ENCODE measurements at regions not wholly inside any gene's neighbourhood (a gene's known extent, or its start where the extent isn't known, plus 50 kb on each side); places are given as distances from the start of the nearest gene placed in this dataset.

DNA sequence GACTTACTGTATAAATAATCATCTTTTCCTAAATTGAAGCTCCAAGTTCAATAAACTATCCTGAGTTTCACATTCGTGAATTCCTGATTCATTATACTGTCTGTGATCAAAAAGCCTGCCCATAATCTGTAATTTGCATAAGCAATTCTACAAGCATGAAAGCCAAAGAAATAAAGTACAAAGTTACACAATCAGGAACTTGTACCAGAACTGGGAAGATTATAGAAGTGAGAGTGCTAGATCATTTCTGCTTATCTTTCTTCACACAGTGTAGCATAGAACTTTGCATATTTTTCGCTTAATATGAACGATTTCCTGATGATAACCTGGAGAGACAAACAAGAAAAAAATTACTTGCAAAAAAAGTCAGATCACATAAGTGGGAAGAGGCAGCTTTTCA, 308.2 kb downstream of the C12orf50 start:
- Histone ChIP-seq H3K79me2 (ENCODE audit: control insufficient read depth, insufficient read depth, low read length) (no peaks in the 10 kb centered on the region), H4K20me1 (ENCODE audit: control insufficient read depth, insufficient read depth, low read length, poor library complexity, severe bottlenecking) (no peaks in the 10 kb centered on the region), H3K27me3 (replicated peaks in 1 of 4; ENCODE audit: control extremely low read depth in 1 of 4, control insufficient read depth in 3 of 4, insufficient read depth in 4 of 4, low read length in 3 of 4) (no peaks in the 10 kb centered on the region), H3K36me3 (replicated peaks in 1 of 2; ENCODE audit: control extremely low read depth in 1 of 2, control insufficient read depth in 1 of 2, extremely low read depth in 1 of 2, insufficient read depth in 2 of 2, low read length in 1 of 2) (no peaks in the 10 kb centered on the region), H3K9ac (ENCODE audit: low read length) (no peak overlapping the region), H3K9me3 (ENCODE audit: control extremely low read depth in 1 of 3, control insufficient read depth in 2 of 3, insufficient read depth in 1 of 3, low read length in 2 of 3) (no peaks in the 10 kb centered on the region), H3K27ac (ENCODE audit: low read length in 2 of 2) (no peak overlapping the region), H3K4me1 (ENCODE audit: control insufficient read depth in 2 of 2, insufficient read depth in 2 of 2, low read length in 2 of 2) (no peaks in the 10 kb centered on the region), H3K4me3 (ENCODE audit: control extremely low read depth in 1 of 5, extremely low read depth in 1 of 5, insufficient read depth in 1 of 5, low read depth in 2 of 5, low read length in 4 of 5) (no peak overlapping the region), H2AFZ (ENCODE audit: insufficient read depth, low read depth, low read length, poor library complexity, severe bottlenecking) (no peak overlapping the region), H3K4me2 (replicated peaks; ENCODE audit: low read depth, low read length, poor library complexity, severe bottlenecking) (no peak overlapping the region)
- Mint-ChIP-seq H3K9me3 (ENCODE audit: insufficient read depth) (peaks cover 3% of the 10 kb centered on the region), H3K27me3 (no peaks in the 10 kb centered on the region), H3K4me3 (no peak overlapping the region), H3K27ac (no peak overlapping the region), H3K4me1 (no peaks in the 10 kb centered on the region)
- DNase-seq: no peak
- ATAC-seq (ENCODE audit: low read depth): no peak
- no peak for TF ChIP-seq EZH2 (IDR thresholded peaks at IDR 0.05; ENCODE audit: borderline replicate concordance, insufficient read depth, low read depth, low read length, poor library complexity, severe bottlenecking)
- TF ChIP-seq, protein P1, sequence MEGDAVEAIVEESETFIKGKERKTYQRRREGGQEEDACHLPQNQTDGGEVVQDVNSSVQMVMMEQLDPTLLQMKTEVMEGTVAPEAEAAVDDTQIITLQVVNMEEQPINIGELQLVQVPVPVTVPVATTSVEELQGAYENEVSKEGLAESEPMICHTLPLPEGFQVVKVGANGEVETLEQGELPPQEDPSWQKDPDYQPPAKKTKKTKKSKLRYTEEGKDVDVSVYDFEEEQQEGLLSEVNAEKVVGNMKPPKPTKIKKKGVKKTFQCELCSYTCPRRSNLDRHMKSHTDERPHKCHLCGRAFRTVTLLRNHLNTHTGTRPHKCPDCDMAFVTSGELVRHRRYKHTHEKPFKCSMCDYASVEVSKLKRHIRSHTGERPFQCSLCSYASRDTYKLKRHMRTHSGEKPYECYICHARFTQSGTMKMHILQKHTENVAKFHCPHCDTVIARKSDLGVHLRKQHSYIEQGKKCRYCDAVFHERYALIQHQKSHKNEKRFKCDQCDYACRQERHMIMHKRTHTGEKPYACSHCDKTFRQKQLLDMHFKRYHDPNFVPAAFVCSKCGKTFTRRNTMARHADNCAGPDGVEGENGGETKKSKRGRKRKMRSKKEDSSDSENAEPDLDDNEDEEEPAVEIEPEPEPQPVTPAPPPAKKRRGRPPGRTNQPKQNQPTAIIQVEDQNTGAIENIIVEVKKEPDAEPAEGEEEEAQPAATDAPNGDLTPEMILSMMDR (IDR thresholded peaks at IDR 0.05): no peak
- WGBS (ENCODE audit: insufficient coverage): 83% methylated on average over 1 of the region's 3 CpGs
- ChIA-PET POLR2A (no interaction called here), CTCF (no interaction called here)
- intact Hi-C loops (cut with micrococcal nuclease): no loop called here

- intact Hi-C loops (cut with micrococcal nuclease): no loop called here
- DNase-seq (no peak), ATAC-seq (ENCODE audit: low read depth) (no peak)
- H3K9me3 ChIP-seq (ENCODE audit: control extremely low read depth in 1 of 3, control insufficient read depth in 2 of 3, insufficient read depth in 1 of 3, low read length in 2 of 3): no peaks in the 10 kb centered on the region
- no peaks in the 10 kb centered on the region for H3K27me3 Mint-ChIP-seq
- H3K4me1 Mint-ChIP-seq: no peaks in the 10 kb centered on the region
- no peaks in the 10 kb centered on the region for H3K36me3 ChIP-seq (replicated peaks in 1 of 2; ENCODE audit: control extremely low read depth in 1 of 2, control insufficient read depth in 1 of 2, extremely low read depth in 1 of 2, insufficient read depth in 2 of 2, low read length in 1 of 2)
- no peak overlapping the region for H2AFZ ChIP-seq (ENCODE audit: insufficient read depth, low read depth, low read length, poor library complexity, severe bottlenecking)
- ChIA-PET POLR2A (no interaction called here), CTCF (interaction anchor here (0.6 kb wide), 1 partner anchor 19 kb away, joined by 3 read pairs; no protein-coding TSS in a partner anchor)
- no peaks in the 10 kb centered on the region for H3K4me1 ChIP-seq (ENCODE audit: control insufficient read depth in 2 of 2, insufficient read depth in 2 of 2, low read length in 2 of 2)
- 90% methylated on average over 4 of the region's 5 CpGs for WGBS (ENCODE audit: insufficient coverage)
- H3K79me2 ChIP-seq (ENCODE audit: control insufficient read depth, insufficient read depth, low read length): no peaks in the 10 kb centered on the region
- no peak overlapping the region for H3K4me3 Mint-ChIP-seq
- H3K27ac Mint-ChIP-seq: no peak overlapping the region
- H3K4me3 ChIP-seq (ENCODE audit: control extremely low read depth in 1 of 5, extremely low read depth in 1 of 5, insufficient read depth in 1 of 5, low read depth in 2 of 5, low read length in 4 of 5): no peak overlapping the region
- no peak overlapping the region for H3K4me2 ChIP-seq (replicated peaks; ENCODE audit: low read depth, low read length, poor library complexity, severe bottlenecking)
- no peaks in the 10 kb centered on the region for H3K27me3 ChIP-seq (replicated peaks in 1 of 4; ENCODE audit: control extremely low read depth in 1 of 4, control insufficient read depth in 3 of 4, insufficient read depth in 4 of 4, low read length in 3 of 4)
- H3K27ac ChIP-seq (ENCODE audit: low read length in 2 of 2): no peak overlapping the region
- H3K9ac ChIP-seq (ENCODE audit: low read length): no peak overlapping the region
- TF ChIP-seq EZH2 (IDR thresholded peaks at IDR 0.05; ENCODE audit: borderline replicate concordance, insufficient read depth, low read depth, low read length, poor library complexity, severe bottlenecking): no peak
- TF ChIP-seq, protein P1 (IDR thresholded peaks at IDR 0.05): no peak
- peaks cover 2% of the 10 kb centered on the region for H3K9me3 Mint-ChIP-seq (ENCODE audit: insufficient read depth)
- no peaks in the 10 kb centered on the region for H4K20me1 ChIP-seq (ENCODE audit: control insufficient read depth, insufficient read depth, low read length, poor library complexity, severe bottlenecking)
These were observed 324.8 kb downstream of the C12orf50 start for GRCh38 chr12:87704374-87704773.

All from B cell (primary cell).